ENCODE measurements at regions not wholly inside any gene's neighbourhood (a gene's known extent, or its start where the extent isn't known, plus 50 kb on each side); places are given as distances from the start of the nearest gene placed in this dataset.

DNA sequence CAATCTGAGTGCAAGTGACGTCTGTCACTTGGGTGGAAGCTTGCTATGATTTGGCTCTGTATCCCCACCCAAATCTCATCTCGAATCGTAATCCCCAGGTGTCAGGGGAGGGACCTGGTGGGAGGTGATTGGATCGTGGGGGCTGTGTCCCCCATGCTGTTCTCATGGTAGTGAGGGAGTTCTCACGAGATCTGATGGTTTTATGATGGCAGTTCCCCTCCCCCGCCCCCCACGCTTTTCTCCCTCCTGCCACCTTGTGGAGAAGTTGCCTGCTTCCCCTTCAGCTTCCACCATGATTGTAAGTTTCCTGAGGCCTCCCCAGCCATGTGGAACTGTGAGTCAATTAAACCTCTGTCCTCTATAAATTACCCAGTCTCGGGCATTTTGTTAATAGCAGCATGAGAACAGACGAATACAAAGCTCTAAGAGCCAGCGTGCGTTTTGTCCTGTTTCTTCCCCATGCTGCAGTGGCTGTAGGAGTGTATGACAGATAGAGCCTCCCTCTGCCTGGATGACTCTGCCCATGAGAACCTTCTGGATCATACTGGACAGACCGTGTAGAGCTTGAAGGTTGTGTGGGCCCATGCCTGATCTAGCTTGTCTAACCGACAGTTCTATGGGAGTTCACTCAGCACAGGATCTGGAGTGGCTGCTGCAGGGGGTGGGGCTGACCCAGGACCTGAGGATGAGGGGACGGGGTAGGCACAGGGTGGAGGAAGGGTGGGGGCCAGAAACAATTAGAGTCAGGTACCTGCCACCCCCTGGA lies 139.7 kb upstream of the ERRFI1 start:
- ATAC-seq (ENCODE audit: low read depth): no peak
- DNase-seq: no peak
- H3K27me3 ChIP-seq (ENCODE audit: control insufficient read depth, insufficient read depth, low read length): no peaks in the 10 kb centered on the region
- no peaks in the 10 kb centered on the region for H4K20me1 ChIP-seq (ENCODE audit: insufficient read depth, low read length)
- 0 out of 2 replicates have a peak overlapping the region, but pooled peaks have one; percentile 37 for H2BK120ac ChIP-seq (ENCODE audit: low read depth, low read length)
- no peak overlapping the region for H2AK9ac ChIP-seq (replicated peaks; ENCODE audit: low read depth, low read length, poor library complexity)
- H3K14ac ChIP-seq (replicated peaks; ENCODE audit: low read depth, low read length): no peak overlapping the region; the same call in 1 of the 2 replicates
- no peak overlapping the region for H2BK5ac ChIP-seq (ENCODE audit: low read depth, low read length, poor library complexity, severe bottlenecking)
- H2BK15ac ChIP-seq (ENCODE audit: low read depth, low read length): 0 out of 3 replicates have a peak overlapping the region, but pooled peaks have one; percentile 48
- no peaks in the 10 kb centered on the region for H3K79me1 ChIP-seq (ENCODE audit: low read depth in 1 of 2, low read length in 2 of 2)
- 0 out of 2 replicates have a peak overlapping the region, but pooled peaks have one; percentile 3 for H3K18ac ChIP-seq (ENCODE audit: low read depth, low read length)
- no peak overlapping the region for H3K56ac ChIP-seq (ENCODE audit: extremely low read depth, insufficient read depth, low read length)
- peaks cover 10% of the 10 kb centered on the region; the same call in 1 of the 2 replicates for H3K4me1 ChIP-seq (ENCODE audit: control insufficient read depth, insufficient read depth, low read length)
- peak overlapping the region; percentile 71 for H2AK5ac ChIP-seq (ENCODE audit: low read depth, low read length)
- no peak overlapping the region for H4K5ac ChIP-seq (ENCODE audit: low read depth, low read length)
- no peak overlapping the region for H4K91ac ChIP-seq (ENCODE audit: insufficient read depth, low read depth, low read length)
- TF ChIP-seq SMC3 (IDR thresholded peaks at IDR 0.05; ENCODE audit: low read depth, low read length): peak; percentile 21; the same call in 1 of the 2 replicates
- no peak for TF ChIP-seq MAZ (IDR thresholded peaks at IDR 0.05; ENCODE audit: borderline replicate concordance, low read depth, low read length)
- TF ChIP-seq CTCF (conservative IDR thresholded peaks at IDR 0.05; ENCODE audit: low read depth, low read length): peak; percentile 20; the same call in 1 of the 2 replicates
- dilution Hi-C loops (cut with HindIII; ENCODE audit: low sequenced_read_pairs, unreplicated experiment) (no loop called here), intact Hi-C loops (cut with micrococcal nuclease) (no loop called here), in situ Hi-C loops (cut with MboI; ENCODE audit: low sequenced_read_pairs) (no loop called here)
- WGBS, 2 experiments (ENCODE audit: extremely low coverage in 2 of 2, insufficient read length in 1 of 2): 93% methylated on average over 4 of the region's 14 CpGs; no CpG with 5 or more reads in 1 of the 2 experiments
- no peak overlapping the region for H3K9ac ChIP-seq (ENCODE audit: low read depth, low read length)
- CTCF ChIA-PET: interaction anchor here (0.8 kb wide), 1 partner anchor 28 kb away, joined by 3 read pairs; no protein-coding TSS in a partner anchor
- no peak overlapping the region for H4K8ac ChIP-seq (ENCODE audit: low read depth in 2 of 2, low read length in 2 of 2)
- no peaks in the 10 kb centered on the region for H3K36me3 ChIP-seq (ENCODE audit: control insufficient read depth, insufficient read depth, low read length)
- H3K27ac ChIP-seq (ENCODE audit: insufficient read depth, low read length): no peak overlapping the region
- H2AFZ ChIP-seq (replicated peaks; ENCODE audit: low read length, poor library complexity): no peak overlapping the region
- no TSS peak for BruUV-seq (replicated peaks)
- no peaks in the 10 kb centered on the region for H3K9me3 ChIP-seq (ENCODE audit: control insufficient read depth, insufficient read depth, low read length)
- POLR2A ChIA-PET (ENCODE audit: unreplicated experiment): no interaction called here
- H3K4me3 ChIP-seq (ENCODE audit: insufficient read depth, low read depth, low read length): no peak overlapping the region
- H3K9me1 ChIP-seq (ENCODE audit: insufficient read depth, low read length): peaks cover 22% of the 10 kb centered on the region
- no peak overlapping the region for H3K23ac ChIP-seq (ENCODE audit: low read depth, low read length)
- H2BK20ac ChIP-seq (ENCODE audit: low read depth, low read length): no peak overlapping the region
- 0 out of 2 replicates have a peak overlapping the region, but pooled peaks have one; percentile 15 for H3K4ac ChIP-seq (ENCODE audit: low read depth, low read length)
- H3K4me2 ChIP-seq (ENCODE audit: low read depth, low read length): no peak overlapping the region
